Bone marrow (tissue), 2 donors: ENCODE measurements at regions not wholly inside any gene's neighbourhood (a gene's known extent, or its start where the extent isn't known, plus 50 kb on each side); places are given as distances from the start of the nearest gene placed in this dataset.

Experiments used
- DNase-seq, 2 donors: peaks; one replicate each; lab custom pipeline; 2025; lab: John Stamatoyannopoulos, UW

DNA sequence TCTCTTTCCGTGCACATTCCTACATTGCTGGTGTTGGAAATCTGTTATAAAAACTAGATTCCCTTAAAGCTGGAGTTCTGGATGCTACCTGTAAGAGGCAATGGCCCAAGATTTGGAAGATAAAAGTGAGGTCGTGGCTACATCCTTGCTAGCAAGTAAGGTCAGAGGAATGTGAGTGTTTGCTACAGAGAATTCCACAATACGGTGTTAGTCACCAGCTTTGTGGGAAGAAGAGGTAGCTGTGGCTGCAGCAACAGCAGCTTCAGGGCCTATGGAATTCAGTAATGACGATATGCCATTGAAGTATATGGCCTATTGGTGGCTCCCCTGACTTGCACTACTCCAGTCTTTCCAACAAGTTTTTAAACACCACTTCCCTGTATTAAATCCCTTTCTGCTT is 227.7 kb upstream of the TMEM260 start:
- no peak for DNase-seq

DNA sequence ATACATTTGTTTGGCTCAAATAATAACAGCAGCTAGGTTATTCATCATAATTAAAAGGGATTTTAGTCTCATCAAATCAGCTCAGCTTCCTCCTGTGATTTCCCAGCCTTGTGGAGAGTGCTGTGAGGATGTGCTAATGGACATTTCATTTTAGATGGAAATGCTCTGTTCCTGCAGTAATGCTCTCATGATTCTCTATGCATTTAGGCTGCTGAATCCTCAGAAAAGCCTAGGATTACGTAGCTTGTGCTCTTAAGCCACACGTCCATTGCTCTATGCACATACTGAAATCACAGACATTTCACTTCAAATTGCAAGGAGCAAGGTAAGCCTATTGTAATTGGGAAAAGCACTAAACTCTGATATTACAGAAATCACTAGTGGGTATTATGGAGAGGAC is 226.6 kb upstream of the TMEM260 start:
- no peak for DNase-seq

DNA sequence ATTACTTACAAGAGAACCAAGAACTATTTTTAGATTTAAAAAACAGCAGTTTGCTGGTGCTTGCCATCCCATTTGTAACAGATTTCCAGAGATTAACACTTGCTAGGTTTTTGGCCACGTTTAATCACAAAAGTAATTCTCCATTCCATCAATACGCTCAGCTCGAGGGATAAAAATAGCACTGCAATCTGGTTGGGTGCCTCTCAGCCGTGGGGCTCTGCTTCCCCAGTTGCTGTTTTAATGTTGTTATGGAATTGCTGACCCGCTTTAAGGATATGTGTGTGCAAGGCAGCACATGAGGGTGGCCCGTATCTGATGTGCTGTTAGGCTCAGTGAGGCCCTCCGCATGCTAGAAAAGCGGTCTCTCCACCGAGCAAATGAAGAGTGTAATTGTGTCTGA is 222.2 kb upstream of the TMEM260 start:
- no peak for DNase-seq

DNA sequence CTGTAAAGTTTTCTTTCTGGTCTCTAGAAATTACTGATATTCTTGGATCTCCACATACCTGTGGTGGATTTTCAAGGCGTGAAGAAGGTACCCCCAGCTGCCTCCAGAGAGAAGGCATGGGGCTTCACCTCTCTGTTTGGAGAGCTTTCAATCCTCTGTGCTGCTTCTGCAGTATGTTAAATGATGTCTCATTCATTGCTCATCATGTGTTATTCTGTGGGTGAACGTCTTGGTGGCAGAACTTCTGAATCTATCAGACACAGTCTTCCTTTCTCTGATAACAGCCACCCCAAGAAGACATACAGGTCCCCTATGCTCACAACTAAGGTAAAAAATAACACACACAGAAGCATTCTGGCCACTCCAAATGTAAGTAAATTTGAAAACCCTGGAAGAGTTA is 221.3 kb upstream of the TMEM260 start:
- no peak for DNase-seq

DNA sequence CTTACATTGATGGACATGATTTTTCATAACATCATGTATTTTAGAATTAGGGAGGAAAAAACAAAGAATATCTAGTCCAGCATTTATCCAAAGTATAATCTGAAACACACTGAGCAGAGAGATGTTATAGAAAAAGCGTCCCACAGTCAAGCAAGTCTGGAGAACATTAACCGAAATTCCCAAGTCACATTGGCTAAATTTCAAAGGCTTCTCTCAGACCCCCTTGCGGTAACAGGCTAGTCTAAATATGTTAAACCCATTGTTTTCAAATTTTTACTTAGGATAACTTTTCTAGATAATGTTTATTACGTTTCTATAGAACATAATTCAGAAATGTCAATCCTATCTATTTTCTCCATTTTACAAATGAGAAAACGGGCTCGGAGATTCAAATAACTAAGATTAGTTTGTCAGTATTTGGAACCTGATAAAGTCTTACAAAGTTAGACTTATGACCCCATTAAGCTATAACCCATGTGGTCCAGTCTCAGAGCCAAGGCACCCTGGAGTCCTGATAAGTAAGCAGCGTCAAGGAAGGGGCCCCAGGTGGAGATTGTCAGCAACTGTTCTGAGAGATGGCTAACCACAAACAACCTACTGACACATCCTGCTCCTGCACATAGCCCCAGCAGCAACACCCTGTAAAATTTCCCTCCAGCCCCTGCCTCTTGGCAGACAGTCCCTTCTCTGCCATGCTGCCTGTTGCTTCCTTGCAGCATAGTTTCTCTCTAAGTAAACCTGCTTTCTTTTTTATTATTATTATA is 220.6 kb upstream of the TMEM260 start:
- peak in 1 of 2 donors; percentile 56 for DNase-seq

DNA sequence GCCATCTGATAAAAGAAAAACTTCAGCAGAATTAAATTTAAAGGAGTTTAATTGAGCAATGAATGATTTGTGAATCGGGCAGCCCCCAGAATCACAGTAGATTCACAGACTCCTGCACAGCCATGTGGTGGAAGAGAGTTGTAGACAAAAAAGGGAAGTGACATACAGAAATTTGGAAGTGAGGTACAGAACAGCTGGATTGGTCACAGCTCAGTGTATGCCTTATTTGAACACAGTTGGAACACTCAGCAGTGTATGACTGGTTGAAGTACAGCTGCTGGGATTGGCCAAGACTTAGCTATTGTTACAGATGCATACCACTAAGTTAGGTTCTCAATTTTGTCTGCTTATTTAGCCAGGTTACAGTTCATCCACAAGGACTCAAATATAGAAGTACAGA is 213.9 kb upstream of the TMEM260 start:
- DNase-seq = peak in 1 of 2 donors; percentile 54

DNA sequence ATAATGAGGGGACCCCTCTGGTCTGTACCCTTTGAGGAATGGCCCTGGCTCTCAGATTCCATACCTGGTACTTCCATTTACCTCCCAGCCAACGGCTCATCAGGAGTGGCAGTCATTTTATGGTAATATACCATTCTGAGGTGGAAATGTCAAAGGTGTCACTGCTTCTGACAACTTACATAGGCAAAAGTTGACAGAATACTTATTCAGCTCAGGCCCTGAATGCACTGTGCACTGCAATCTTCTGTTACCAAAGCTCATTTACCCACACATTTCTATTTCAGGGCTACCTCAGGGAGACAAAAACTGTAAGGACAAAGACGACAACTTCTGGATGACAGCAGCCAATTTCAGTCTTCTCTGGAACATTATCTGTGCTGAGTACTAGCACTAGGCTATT is 212.2 kb upstream of the TMEM260 start:
- no peak for DNase-seq

DNA sequence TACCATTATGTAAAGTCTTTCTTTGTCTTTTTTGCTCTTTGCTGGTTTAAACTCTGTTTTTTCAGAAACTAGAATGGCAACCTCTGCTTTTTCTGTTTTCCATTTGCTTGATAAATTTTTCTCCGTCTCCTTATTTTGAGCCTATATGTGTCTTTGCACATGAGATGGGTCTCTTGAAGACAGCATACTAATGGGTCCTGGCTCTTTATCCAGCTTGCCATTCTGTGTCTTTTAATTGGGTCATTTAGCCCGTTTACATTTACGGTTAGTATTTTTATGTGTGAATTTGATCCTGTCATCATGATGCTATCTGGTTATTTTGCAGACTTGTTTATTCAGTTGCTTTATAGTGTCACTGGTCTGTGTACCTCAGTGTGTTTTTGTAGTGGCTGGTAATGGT is 207.9 kb upstream of the TMEM260 start:
- DNase-seq = no peak

DNA sequence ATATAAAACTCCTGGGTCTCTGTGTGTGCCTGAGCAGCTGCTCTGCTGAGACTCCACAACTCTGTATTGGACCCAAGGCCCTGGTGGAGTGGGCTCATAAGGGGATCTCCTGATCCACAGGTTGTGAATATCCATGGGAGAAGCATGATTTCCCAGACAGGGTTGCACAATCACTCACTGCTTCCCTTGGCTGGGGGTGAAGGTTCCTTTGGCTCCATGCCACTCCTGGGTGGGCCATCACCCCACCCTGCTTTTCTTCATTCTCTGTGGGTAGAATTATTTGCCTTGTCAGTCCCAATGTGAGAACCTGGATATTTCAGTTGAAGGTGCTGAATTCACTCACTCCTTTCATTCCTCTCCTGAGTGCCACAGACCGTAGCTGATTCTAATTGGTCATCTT is 205.2 kb upstream of the TMEM260 start:
- no peak for DNase-seq

DNA sequence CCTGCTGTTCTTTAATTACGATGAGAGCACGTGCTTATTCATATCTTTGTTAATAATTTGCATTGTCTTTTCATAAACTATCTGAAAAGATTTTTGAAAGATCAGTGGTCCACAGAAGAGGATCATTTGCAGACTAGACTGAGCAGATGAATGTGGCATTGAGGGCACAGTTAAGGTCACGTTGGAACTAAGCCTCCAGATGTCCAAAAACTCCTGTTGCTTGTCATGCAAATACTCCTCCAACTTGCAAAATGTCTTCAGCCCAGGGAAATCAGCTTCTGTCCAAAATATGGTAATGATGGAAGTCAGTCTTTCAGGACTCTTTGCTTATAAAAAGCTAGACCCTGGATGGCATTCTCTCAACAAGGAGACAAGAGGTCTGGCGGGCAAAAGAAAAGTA is 201.6 kb upstream of the TMEM260 start:
- no peak for DNase-seq

DNA sequence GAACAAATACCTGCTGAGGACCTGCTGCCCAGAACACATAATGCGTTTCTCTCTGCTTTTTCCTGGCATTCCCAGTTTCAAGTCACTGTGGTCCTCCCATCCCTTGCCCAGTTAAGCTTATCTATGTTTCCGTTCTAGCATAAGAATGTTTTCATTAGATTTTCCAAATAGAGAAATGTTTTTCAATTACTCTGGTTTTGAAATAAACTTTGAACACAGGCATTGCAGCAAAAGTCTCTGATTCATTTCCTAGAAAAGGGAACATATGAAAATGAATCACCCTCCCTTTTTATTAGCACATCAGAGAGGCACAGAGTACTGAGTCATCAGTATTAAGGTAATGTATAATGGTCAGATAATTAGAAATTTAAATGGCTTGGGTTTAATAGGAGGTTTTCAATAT is 201.1 kb upstream of the TMEM260 start:
- DNase-seq = peak in 1 of 2 donors; percentile 7

DNA sequence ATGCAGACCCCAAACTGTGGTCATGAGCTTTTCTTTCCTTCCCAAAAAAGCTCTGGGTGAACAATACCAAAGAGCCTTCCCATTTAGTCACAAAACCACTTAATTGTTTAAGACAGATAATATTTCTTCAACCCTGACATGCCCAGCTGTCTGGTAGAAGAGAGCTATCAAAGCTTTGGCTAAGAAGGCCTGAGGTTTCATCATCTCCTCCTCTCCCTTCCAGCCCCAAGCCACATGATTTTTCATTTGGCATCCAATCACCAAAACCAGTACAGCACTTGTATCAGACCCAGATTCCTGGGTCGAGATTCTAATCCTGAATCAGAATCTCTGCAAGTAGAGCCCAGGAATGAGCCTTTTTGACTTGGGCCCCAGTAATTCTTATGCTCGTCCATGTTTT is 199.6 kb upstream of the TMEM260 start:
- DNase-seq = no peak

DNA sequence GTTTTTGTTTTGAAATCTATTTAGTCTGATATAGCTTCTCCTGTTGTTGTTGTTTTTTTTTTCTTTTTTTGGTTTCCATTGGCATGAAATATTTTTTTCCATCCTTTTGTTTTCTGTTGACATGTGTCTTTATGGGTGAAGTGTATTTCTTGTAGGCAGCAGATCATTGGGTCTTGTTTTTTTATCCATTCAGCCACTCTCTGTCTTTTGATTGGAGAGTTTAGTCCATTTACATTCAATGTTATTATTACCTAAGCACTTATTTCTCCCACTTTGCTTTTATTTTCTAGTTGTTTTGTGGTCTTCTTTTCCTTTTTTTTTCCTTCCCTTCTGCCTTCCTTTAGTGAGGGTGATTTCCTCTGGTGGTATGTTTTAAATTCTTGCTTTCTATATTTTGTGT is 193.6 kb upstream of the TMEM260 start:
- no peak for DNase-seq

DNA sequence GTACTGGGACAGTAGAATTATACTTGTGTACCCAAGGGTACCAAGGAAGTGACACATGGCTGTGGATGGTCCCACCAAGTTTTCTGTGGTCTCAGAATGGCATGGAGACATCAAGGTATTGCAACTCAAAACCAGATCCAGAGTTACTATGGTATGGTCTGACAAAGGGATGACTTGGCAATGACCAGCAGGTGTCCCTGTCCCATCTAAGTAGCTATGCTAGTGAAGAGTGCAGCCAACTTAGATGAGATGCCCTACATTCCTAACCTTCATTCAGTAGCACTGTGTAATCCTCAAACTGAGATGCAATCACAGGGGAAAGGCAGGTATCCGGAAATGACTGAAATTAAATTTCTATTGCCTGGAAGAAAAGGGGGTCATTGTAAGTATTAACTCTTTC is 188.7 kb upstream of the TMEM260 start:
- no peak for DNase-seq

DNA sequence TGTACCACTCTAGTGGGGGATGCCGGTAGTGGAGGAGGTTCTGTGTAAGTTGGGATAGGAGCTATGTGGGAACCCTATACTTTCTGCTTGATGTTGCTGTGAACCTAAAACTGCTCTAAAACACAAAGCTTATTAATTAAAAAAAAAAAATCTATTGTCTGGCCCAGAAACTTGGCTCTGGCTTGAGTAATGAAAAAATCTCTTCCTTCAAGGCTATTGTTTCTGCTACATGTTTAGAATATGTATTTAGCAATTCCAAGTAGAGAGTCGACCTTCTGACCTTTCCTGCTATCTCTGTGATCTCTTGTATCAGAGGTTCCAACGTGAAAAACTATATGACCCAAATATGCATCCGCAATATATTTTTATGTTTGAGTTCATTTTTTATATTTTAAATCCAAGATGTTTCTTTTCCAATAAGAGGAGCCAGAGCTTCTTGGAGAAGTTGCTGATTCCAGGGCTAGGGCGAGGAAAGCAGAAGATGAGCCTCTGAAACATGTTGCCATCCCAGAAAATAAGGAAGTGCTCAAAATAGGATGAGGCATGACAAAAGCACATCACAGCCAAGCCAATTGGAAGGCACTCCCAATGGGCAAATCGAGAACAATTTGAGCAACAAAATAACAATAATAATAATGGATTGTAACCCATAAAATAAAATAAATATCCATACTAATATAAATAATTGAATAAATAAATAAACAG is 184.6 kb upstream of the TMEM260 start:
- peak in 1 of 2 donors; percentile 3 for DNase-seq

DNA sequence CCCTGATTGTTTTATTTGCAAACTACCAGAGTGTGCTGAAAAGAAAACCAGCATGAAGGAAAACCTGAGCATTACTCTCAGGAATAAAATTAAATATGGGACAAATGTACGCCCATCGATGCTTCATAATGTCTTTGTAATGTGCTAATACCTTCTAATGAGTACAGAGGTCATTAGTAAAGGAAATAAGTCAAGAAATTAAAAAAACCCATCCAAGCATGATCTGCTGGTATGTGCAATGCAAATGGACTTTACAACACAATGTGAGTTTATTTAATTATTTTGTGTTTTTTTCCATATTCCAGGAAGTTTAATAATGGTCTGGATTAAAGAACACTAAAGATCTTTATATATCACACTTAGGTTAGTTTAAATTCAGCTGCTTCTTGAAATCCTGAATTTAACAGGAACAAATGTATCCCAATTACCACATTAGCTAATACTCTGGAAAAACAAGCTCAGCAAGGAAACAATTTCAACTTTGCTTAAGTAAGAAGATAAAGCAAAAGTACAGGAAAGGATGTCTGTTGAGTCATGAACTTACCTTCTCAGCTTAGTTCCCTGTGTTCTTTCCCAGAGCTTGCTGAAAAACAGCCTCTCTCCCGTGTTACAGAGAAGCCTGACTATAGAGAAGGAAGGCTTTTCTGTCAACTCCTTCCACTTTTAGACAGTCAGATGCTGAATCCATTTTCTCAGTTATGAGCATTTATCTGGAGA is 179.3 kb upstream of the TMEM260 start:
- DNase-seq = no peak

DNA sequence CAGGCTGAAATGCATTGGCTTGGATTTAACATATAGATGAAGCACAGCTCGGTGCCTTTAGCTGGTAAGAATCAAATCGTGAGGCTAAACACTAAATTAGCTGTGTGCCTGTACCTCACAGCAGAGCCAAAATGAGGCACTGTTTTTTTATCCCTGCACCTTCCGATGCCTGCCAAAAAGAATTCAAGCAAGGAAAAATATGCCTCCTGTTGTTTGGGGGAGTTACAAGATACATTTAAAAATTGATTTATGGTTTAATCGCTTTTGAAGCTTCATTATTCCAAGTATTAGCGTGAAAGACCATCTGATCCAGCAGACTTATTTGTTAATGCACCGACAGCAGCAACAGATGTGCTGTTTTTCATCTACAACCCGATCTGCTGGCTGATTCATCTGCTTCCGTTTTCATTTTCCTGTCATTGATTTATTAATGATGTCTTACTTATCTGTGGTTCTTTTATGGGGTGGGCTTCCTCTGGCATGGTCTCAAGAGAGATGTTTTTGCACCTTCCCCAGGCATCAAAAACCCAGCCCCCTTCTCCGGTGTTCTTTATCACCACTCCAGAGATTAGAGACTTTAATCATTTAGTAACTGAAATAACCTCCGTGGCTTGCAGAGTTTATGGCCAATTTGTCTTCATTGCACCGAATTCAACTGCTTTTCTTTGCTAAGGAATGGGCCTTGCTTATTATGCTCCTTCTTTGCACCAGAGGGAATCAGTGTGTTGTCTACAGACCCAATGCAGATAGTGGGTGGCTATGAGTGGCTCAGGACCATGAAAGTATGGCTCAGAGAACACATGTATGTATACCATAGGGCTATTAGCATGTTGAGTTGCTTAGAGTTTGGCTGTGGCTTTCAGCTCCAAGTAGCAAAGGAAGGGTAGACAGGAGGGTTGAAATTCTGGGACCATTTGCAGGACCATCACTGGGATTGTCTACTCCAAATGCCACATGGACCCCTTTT is 166.8 kb upstream of the TMEM260 start:
- DNase-seq = peak in 1 of 2 donors; percentile 84

DNA sequence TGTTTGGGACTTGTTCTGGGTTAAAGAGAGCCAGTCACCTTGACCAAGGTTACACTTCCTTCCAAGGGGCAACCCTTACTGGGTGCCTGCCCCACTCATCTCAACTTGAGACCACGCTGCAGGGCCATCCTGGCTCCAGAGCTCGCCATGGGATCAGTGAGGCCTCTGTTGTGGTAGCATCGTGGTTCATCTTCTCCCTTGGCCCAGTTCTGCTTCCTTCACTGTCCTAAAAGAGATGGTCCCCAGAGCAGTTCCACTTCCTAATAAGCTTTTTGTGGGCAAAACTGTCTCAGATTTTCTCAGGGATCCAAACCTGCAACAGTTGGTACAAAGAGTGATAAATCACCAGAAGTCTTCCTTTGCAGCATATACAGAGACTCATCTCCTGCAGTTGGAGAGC is 165.9 kb upstream of the TMEM260 start:
- DNase-seq = no peak

DNA sequence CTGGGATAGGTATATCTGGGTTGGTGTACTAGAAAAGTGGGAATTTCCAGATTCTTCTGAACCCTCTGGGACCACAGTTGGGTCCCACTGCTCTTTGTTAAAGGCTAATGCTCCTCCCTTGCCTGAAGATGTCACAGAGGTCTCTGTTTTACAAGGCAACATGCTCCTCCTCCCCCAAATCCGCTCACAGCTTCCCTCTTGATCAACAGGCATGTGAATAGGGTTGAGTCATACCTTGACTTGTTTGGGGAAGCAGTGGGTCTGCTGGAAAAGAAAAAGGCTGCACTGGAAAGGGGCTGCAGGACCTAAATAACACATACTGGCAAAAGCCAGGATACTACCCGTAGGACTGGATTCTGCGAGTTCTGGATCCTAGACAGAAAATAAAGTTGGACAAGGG is 165.4 kb upstream of the TMEM260 start:
- DNase-seq = peak in 1 of 2 donors; percentile 70

DNA sequence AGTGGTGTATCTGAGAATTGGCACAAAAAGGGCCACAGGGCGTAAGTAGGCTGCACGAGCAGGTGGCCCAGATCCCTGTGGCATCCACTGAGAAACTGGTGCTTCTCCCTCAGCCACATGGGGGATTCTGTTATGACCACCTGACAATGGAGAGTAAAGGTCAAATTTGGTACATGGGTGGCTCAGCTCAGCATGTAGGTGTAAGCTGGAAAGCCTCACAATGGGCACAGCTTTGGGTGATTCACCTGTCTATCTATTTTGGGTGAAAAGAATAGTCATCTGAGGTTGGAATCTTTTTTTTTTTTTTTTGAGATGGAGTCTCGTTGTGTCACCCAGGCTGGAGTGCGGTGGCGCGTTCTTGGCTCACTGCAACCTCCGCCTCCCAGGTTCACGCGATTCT is 163.4 kb upstream of the TMEM260 start:
- DNase-seq = no peak

DNA sequence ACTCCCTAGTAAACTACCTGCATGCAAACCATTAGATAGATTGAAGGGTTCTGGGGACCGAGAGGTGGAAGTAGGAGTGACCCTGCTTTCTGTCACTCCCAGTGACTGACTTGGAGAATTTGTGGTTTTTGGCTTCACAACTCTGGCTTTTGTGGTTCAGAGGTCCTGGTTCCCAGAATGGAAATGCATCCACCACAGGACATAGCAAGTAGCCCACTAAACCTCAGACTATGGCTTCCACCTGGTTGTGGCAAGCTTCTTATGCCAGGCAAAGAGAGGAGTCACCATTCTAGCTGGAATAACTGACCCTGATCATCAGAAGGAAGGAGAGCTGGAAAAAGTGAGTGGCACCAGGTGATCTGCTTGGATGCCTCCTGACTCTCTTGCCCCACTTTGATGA is 162.4 kb upstream of the TMEM260 start:
- no peak for DNase-seq

DNA sequence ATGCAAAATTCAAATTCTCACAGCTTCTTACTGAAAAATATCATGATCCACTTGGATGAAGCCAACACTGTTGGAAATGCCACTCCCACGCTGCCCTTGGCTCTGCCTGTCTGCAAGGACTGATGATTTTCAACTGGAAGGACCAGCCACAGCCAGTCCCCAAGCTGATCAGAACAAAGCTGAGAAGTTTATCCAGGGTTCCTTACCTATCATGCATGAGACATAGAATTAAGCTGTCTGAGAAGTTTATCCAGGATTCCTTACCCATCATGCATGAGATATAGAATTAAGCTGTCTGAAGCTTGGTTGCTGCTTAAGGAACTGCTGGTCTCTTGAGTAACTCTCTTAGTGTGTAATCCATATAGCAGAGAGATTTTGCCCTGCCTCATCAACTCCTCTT is 159.8 kb upstream of the TMEM260 start:
- DNase-seq = no peak
